ENCODE measurements at regions not wholly inside any gene's neighbourhood (a gene's known extent, or its start where the extent isn't known, plus 50 kb on each side); places are given as distances from the start of the nearest gene placed in this dataset.

DNA sequence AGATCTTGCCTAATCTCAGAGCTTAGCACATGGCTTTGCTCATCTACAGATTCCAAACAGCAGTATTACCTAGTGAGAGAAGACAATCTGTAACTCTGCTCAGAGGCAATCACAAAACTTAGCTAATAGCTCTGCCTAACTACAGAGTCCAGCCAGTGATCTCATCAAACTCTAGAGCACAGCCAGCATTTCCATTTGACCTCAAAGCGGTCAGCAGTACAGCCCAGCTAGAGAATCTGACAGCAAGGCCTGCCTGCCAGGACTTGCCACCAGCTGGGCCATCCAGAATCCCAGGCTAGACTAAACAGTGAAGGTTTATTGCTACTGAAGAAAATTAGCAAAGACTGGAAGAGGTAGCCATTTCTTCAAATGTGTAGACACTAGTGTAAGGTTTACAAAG, 217.9 kb upstream of the VLDLR start:
- no peak for DNase-seq (ENCODE audit: low read depth in 2 of 2)
- TF ChIP-seq, protein P1, sequence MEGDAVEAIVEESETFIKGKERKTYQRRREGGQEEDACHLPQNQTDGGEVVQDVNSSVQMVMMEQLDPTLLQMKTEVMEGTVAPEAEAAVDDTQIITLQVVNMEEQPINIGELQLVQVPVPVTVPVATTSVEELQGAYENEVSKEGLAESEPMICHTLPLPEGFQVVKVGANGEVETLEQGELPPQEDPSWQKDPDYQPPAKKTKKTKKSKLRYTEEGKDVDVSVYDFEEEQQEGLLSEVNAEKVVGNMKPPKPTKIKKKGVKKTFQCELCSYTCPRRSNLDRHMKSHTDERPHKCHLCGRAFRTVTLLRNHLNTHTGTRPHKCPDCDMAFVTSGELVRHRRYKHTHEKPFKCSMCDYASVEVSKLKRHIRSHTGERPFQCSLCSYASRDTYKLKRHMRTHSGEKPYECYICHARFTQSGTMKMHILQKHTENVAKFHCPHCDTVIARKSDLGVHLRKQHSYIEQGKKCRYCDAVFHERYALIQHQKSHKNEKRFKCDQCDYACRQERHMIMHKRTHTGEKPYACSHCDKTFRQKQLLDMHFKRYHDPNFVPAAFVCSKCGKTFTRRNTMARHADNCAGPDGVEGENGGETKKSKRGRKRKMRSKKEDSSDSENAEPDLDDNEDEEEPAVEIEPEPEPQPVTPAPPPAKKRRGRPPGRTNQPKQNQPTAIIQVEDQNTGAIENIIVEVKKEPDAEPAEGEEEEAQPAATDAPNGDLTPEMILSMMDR (IDR thresholded peaks at IDR 0.05; ENCODE audit: low read depth, low read length) = no peak
- H3K4me3 ChIP-seq (replicated peaks in 1 of 2; ENCODE audit: low read depth in 2 of 2, low read length in 2 of 2) = no peak overlapping the region

- no peak overlapping the region for H3K4me3 ChIP-seq (replicated peaks in 1 of 2; ENCODE audit: low read depth in 2 of 2, low read length in 2 of 2)
- DNase-seq (ENCODE audit: low read depth in 2 of 2) = no peak
- TF ChIP-seq, protein P1 (IDR thresholded peaks at IDR 0.05; ENCODE audit: low read depth, low read length) = no peak
These were observed 215.3 kb upstream of the VLDLR start for GRCh38 chr9:2406252-2406651.

DNA sequence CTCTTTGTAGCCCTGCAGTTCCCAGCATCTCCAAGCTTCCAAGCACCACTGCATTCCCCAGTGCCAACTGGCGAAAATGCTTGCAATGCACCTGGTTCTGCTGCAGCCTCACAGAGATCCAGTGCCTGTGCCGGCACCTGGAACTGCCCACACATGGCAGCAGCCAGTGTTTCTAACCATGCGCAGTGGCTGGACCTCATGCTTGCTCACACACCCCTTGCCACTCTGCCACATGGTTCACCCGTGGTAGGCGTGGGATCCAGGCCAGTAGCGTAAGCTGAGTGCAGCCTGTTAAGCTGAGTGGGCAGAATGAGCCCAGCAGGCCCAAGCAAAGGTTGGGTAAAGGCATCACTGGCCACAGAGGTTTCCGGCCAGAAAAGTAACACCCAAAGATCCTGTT, 214.1 kb upstream of the VLDLR start:
- TF ChIP-seq, protein P1 (IDR thresholded peaks at IDR 0.05; ENCODE audit: low read depth, low read length) = no peak
- H3K4me3 ChIP-seq (replicated peaks in 1 of 2; ENCODE audit: low read depth in 2 of 2, low read length in 2 of 2) = no peak overlapping the region
- no peak for DNase-seq (ENCODE audit: low read depth in 2 of 2)

DNA sequence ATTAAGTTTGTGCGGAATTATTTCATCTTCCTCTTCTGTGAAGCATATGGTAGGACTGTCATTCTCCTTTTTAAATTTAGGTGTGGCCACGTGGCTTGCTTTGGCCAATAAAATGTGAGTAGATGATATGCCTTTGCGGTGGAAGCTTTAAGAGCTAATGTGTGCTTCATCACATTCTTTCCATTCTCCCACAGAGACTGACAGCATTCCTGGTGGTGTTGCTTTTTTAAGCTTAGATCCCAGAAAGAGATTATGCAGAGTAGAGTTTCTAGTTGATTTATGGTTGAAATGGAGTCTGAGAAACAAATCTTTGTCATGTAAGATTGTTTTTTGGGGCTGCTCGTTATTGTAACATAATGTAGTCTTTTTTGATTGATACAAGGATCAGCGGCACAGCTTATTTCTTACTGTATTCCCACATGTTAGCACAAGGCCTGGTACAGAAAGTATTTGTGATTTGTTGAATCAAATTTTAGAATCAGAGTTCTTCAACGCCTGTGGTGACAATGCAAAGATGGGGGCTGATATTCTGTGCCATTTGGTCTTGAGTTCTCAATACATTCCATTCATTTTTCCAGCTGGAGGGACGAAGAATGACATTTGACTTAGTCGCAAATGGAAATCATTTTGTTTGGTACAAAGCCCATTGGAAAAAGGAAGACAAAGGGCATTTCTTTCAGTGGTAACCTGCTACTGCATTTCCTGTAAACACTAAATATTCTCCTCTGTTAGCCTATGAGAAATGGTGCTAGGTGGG, 209.9 kb upstream of the VLDLR start:
- H3K4me3 ChIP-seq (replicated peaks in 1 of 2; ENCODE audit: low read depth in 2 of 2, low read length in 2 of 2) = no peak overlapping the region
- TF ChIP-seq, protein P1 (IDR thresholded peaks at IDR 0.05; ENCODE audit: low read depth, low read length) = no peak
- DNase-seq (ENCODE audit: low read depth in 2 of 2) = peak; percentile 17 to 40

- H3K4me3 ChIP-seq (replicated peaks in 1 of 2; ENCODE audit: low read depth in 2 of 2, low read length in 2 of 2) = no peak overlapping the region
- TF ChIP-seq, protein P1 (IDR thresholded peaks at IDR 0.05; ENCODE audit: low read depth, low read length) = no peak
- DNase-seq (ENCODE audit: low read depth in 2 of 2) = no peak
These were observed 208.3 kb upstream of the VLDLR start for GRCh38 chr9:2413160-2413805.

GRCh38 chr9:2414465-2414864, 207.1 kb upstream of the VLDLR start:
- DNase-seq (ENCODE audit: low read depth in 2 of 2) = peak; percentile 13 to 17
- TF ChIP-seq, protein P1 (IDR thresholded peaks at IDR 0.05; ENCODE audit: low read depth, low read length) = no peak
- H3K4me3 ChIP-seq (replicated peaks in 1 of 2; ENCODE audit: low read depth in 2 of 2, low read length in 2 of 2) = no peak overlapping the region

Measured in cardiac fibroblast (primary cell).